GM06990 (cell line): ENCODE measurements at regions not wholly inside any gene's neighbourhood (a gene's known extent, or its start where the extent isn't known, plus 50 kb on each side); places are given as distances from the start of the nearest gene placed in this dataset.

Experiments used
- DNase-seq: peaks from one replicate; pipeline ENCODE4 v3.0.0-alpha.2; 2011; ENCODE audit not compliant: insufficient read length; ENCODE audit errors: extremely low read depth
- H3K27me3 ChIP-seq: replicated peaks from 2 replicates; pipeline ENCODE4 v1.6.0; 2011; ENCODE audit warnings: low read length; ENCODE audit not compliant: control insufficient read depth, insufficient read depth
- H3K36me3 ChIP-seq: 2 replicates; pipeline ENCODE4 v1.5.1; 2011; ENCODE audit warnings: low read length; ENCODE audit not compliant: control insufficient read depth, insufficient read depth
- H3K4me3 ChIP-seq: replicated peaks from 2 replicates; pipeline ENCODE4 v1.5.1; 2011; ENCODE audit warnings: low read depth, mild to moderate bottlenecking, control low read depth, low read length
- CTCF ChIP-seq: IDR thresholded peaks from 2 replicates; pipeline ENCODE4 v1.5.1; 2011; ENCODE audit warnings: low read length, control low read depth, mild to moderate bottlenecking, inconsistent platforms; ENCODE audit not compliant: insufficient read depth, poor library complexity, severe bottlenecking

- H3K27me3 ChIP-seq, result no peaks in the 10 kb centered on the region; the same call in 1 of the 2 replicates
- no peaks in the 10 kb centered on the region for H3K36me3 ChIP-seq
- no peak for TF ChIP-seq CTCF
- DNase-seq, result no peak
- no peak overlapping the region for H3K4me3 ChIP-seq
Observed at GRCh38 chrX:38991656-38992440, 190.6 kb downstream of the MID1IP1 start.

- H3K27me3 ChIP-seq, result no peaks in the 10 kb centered on the region; the same call in 1 of the 2 replicates
- no peak for DNase-seq
- H3K36me3 ChIP-seq, result no peaks in the 10 kb centered on the region
- TF ChIP-seq CTCF, result no peak
- no peak overlapping the region for H3K4me3 ChIP-seq
Observed at GRCh38 chrX:38992441-38993096, 191.3 kb downstream of the MID1IP1 start.

- Histone ChIP-seq H3K36me3 (no peaks in the 10 kb centered on the region), H3K4me3 (no peak overlapping the region), H3K27me3 (no peaks in the 10 kb centered on the region; the same call in 1 of the 2 replicates)
- TF ChIP-seq CTCF, result no peak
- no peak for DNase-seq
Observed at GRCh38 chrX:38993500-38993899, 192.2 kb downstream of the MID1IP1 start.

GRCh38 chrX:38999099-38999498, 197.8 kb downstream of the MID1IP1 start:
- Histone ChIP-seq H3K4me3 (no peak overlapping the region), H3K36me3 (no peaks in the 10 kb centered on the region), H3K27me3 (no peaks in the 10 kb centered on the region)
- DNase-seq, result no peak
- no peak for TF ChIP-seq CTCF

DNA sequence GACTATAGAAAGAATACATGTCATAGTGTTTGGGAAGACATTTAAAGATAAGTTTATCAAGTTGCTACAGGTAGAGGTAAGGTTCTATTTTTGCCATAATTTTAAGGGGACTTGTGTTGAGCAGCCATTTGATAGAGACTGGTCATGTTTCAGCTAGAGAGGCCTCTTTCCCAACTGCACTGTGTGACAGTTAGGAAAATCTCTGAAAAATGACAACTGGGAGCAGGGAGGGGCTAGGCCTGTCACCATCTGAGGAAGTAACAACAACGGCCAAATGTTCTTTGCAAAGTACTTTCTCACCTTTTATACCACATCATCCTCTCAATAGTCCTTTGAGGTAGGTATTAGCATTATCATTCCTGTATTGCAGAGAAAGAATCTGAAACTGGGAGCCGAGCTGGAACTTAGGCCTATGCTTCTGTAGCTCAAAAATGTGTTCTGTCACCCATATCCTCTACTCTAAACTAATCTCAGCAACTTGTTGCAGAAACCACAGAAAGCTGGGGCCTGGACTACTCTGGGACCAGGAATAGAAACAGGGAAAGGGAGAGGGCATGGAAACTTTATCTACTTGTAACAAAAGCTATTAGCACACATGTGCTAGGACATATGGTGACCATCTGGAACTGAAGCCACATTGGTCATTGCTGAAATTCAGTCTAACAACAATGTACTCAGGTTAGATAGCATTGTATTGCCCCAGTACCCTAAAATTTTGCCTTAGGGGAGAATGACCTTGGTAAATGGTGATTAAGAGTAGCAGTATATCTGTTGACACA, 198.9 kb downstream of the MID1IP1 start:
- Histone ChIP-seq H3K36me3 (no peaks in the 10 kb centered on the region), H3K27me3 (no peaks in the 10 kb centered on the region), H3K4me3 (no peak overlapping the region)
- no peak for DNase-seq
- no peak for TF ChIP-seq CTCF
